RWPE1 (cell line): ENCODE measurements at regions not wholly inside any gene's neighbourhood (a gene's known extent, or its start where the extent isn't known, plus 50 kb on each side); places are given as distances from the start of the nearest gene placed in this dataset.
"Not testable (repeated sequence)": the region's sequence is repeated elsewhere in the genome, so short reads cannot be mapped to it uniquely, and the experiment has no call there.

ENCODE experiments used
- CTCF ChIA-PET: fragments of 350-600 bp; sonication (Branson Sonifier 250); formaldehyde crosslinking; extraction: SDS; loops from one replicate; lab custom pipeline; 2021; lab: Yijun Ruan, JAX
- POLR2A ChIA-PET: fragments of 400-600 bp; formaldehyde crosslinking; extraction: SDS; loops from one replicate; lab custom pipeline; 2020; ENCODE audit warnings: antibody characterized with exemption; ENCODE audit not compliant: low non-redundant PET; lab: Yijun Ruan, JAX
- DNase-seq: peaks from one replicate; pipeline ENCODE4 v3.0.0; 2012; ENCODE audit warnings: low spot score
- H3K27ac ChIP-seq: fragments of 450-650 bp; 2 replicates; pipeline ENCODE4 v1.5.1; 2017
- CTCF ChIP-seq: fragments of 450-650 bp; conservative IDR thresholded peaks from 2 replicates; pipeline ENCODE4 v1.5.1; 2017; ENCODE audit warnings: low read depth, mild to moderate bottlenecking

- ChIA-PET POLR2A (no interaction called here), CTCF (no interaction called here)
- TF ChIP-seq CTCF: no peak
- no peak for DNase-seq
- H3K27ac ChIP-seq: no peak overlapping the region
Observed at GRCh38 chr5:101326766-101327165, 423.7 kb upstream of the ST8SIA4 start.

- DNase-seq, POLR2A ChIA-PET, CTCF ChIA-PET, H3K27ac ChIP-seq: not testable (repeated sequence)
Observed at GRCh38 chr5:101316401-101316800, 413.3 kb upstream of the ST8SIA4 start.

GRCh38 chr5:101306391-101307137 is 403.5 kb upstream of the ST8SIA4 start:
- ChIA-PET POLR2A (no interaction called here), CTCF (no interaction called here)
- H3K27ac ChIP-seq: no peak overlapping the region
- no peak for DNase-seq
- no peak for TF ChIP-seq CTCF

GRCh38 chr5:101296477-101296876 is 393.4 kb upstream of the ST8SIA4 start:
- ChIA-PET POLR2A (no interaction called here), CTCF (interaction anchor here (0.6 kb wide), 1 partner anchor 88 kb away, joined by 3 read pairs; no protein-coding TSS in a partner anchor)
- H3K27ac ChIP-seq: no peak overlapping the region
- no peak for DNase-seq
- no peak for TF ChIP-seq CTCF

- no peak for TF ChIP-seq CTCF
- CTCF ChIA-PET: interaction anchor here (0.6 kb wide), 1 partner anchor 1894 kb away, joined by 3 read pairs; no protein-coding TSS in a partner anchor
- H3K27ac ChIP-seq: no peak overlapping the region
- POLR2A ChIA-PET: no interaction called here
- DNase-seq: no peak
Observed at GRCh38 chr5:101292199-101292598, 389.1 kb upstream of the ST8SIA4 start.

GRCh38 chr5:101290761-101291160 is 387.7 kb upstream of the ST8SIA4 start:
- POLR2A ChIA-PET, CTCF ChIA-PET, H3K27ac ChIP-seq, DNase-seq: not testable (repeated sequence)

- no peak for TF ChIP-seq CTCF
- POLR2A ChIA-PET: no interaction called here
- no peak overlapping the region for H3K27ac ChIP-seq
- DNase-seq: no peak
- CTCF ChIA-PET: no interaction called here
Observed at GRCh38 chr5:101288633-101289032, 385.6 kb upstream of the ST8SIA4 start.
